Stimulated activated naive B cell treated with anti-CD40 and anti-IgM and Interleukin-4, amounts not matched to agents 10 μg/mL and 1 μg/mL and 100 μg/mL, for 72 hours (primary cell): ENCODE measurements at regions not wholly inside any gene's neighbourhood (a gene's known extent, or its start where the extent isn't known, plus 50 kb on each side); places are given as distances from the start of the nearest gene placed in this dataset.

ENCODE experiments used
- ATAC-seq, 2 donors: fragments of 150-1000 bp; cut with Tn5 transposase; replicated peaks; 2 replicates each; pipeline ENCODE4 v1.10.0; 2021; ENCODE audit warnings: moderate library complexity in 1 of 2
- DNase-seq: peaks from one replicate; pipeline ENCODE4 v3.0.0; 2021
- H3K27ac Mint-ChIP-seq: one replicate; pipeline ENCODE4 v1.8.0; 2022; ENCODE audit warnings: mild to moderate bottlenecking, mixed read lengths
- H3K27me3 Mint-ChIP-seq, 2 donors: one replicate each; pipeline ENCODE4 v1.8.0; 2022; ENCODE audit warnings: mixed read lengths in 2 of 2
- H3K36me3 Mint-ChIP-seq, 2 donors: one replicate each; pipeline ENCODE4 v1.8.0; 2022; ENCODE audit warnings: mixed read lengths in 2 of 2, mild to moderate bottlenecking in 1 of 2
- H3K4me1 Mint-ChIP-seq, 2 donors: one replicate each; pipeline ENCODE4 v1.8.0; 2022; ENCODE audit warnings: mixed read lengths in 2 of 2, mild to moderate bottlenecking in 1 of 2
- H3K4me3 Mint-ChIP-seq, 2 donors: one replicate each; pipeline ENCODE4 v1.8.0; 2022; ENCODE audit warnings: mild to moderate bottlenecking in 2 of 2, mixed read lengths in 2 of 2, moderate library complexity in 1 of 2
- H3K9me3 Mint-ChIP-seq, 2 donors: one replicate each; pipeline ENCODE4 v1.8.0; 2022; ENCODE audit warnings: mixed read lengths in 2 of 2, mild to moderate bottlenecking in 1 of 2

DNA sequence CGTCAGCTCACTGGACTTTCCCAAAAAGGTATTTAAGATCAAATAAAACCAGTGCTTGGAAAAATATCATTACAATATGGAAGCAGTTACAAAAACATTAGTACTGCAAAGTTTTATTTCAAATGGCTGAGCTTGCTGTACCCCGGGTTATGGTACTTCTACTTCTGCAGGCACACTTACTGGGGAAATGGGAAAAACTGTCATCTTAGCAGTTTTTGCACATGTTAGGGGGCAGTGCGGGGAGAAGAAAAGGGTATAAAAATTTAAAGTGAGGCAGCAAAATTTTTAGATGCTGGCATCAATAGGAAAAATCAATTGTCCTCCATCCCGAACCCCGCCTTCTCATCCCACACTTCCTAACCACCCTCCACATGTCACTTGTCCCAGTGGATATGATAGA is 133.4 kb downstream of the ATG4C start:
- no peak for ATAC-seq

DNA sequence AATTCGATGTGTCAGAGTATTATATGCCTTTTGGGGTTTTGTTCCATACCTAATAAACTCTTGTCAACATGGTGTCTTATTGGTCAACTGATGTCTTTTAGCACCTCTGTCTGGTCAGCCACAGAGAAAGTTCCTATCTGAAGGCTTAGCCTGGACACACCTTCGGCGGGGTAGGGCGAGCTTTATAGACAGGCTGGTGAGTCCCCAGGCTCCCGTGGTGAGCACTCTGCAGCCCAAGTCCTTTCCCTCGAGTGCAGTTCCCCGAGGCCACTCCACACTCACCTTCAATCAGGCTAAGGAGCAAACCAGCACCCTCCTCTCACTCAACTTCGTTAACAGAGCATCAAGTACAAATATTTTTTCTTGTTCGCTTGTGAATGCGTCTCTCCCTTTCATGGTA is 133.9 kb downstream of the ATG4C start:
- H3K4me3 Mint-ChIP-seq = no peak overlapping the region
- H3K27ac Mint-ChIP-seq = no peak overlapping the region
- H3K36me3 Mint-ChIP-seq = no peaks in the 10 kb centered on the region
- H3K4me1 Mint-ChIP-seq = no peaks in the 10 kb centered on the region
- H3K27me3 Mint-ChIP-seq = peaks cover 7 to 30% of the 10 kb centered on the region in 2 donors
- no peak for ATAC-seq
- DNase-seq = no peak
- H3K9me3 Mint-ChIP-seq = peaks cover under 1% of the 10 kb centered on the region in 2 donors

More for the DNA sequence above, 133.4 kb downstream of the ATG4C start:
- no peak overlapping the region for H3K27ac Mint-ChIP-seq
- DNase-seq = no peak
- H3K4me3 Mint-ChIP-seq = no peak overlapping the region
- no peaks in the 10 kb centered on the region for H3K36me3 Mint-ChIP-seq
- no peaks in the 10 kb centered on the region for H3K4me1 Mint-ChIP-seq
- peaks cover 6 to 29% of the 10 kb centered on the region in 2 donors for H3K27me3 Mint-ChIP-seq
- H3K9me3 Mint-ChIP-seq = no peaks in the 10 kb centered on the region

DNA sequence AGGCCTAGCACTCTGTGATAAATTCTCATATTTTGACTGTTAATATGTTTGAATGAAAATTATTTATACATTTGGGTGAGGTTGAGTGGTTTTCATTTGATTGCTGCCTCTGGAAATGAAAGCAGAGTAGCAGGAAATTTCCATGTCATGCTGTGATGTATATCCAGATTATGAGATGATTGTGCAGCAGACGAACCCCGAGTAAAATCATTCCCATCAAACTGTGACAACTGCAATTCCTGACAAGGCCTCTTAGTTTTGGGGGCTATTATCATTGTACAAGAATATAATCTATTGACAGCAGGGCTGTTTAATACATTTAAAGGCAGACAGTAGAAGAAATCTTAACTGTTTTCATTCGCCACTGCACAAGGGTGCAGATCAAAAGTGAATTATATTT is 134.8 kb downstream of the ATG4C start:
- Mint-ChIP-seq H3K27me3 (peaks cover 13 to 30% of the 10 kb centered on the region in 2 donors), H3K4me1 (no peaks in the 10 kb centered on the region)
- no peak for ATAC-seq

DNA sequence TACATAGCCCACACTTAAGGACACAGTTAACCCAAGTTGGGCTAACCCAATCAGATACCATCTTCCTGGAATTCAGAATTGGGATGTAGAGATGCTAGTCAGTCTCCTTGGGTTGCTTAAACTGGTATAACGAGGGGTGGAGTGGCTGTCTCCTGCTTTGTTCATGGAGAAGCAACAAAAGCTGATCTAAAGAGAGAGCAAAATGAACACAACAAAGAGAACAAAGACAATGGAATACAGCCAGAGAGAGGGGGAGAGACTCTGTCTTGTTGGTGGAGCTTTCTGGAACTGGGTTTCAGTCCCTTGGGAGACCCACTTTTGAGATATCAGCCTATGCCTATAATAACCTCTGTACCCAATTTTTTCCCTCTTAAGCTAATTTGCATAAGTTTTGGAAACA is 138.1 kb downstream of the ATG4C start:
- H3K27me3 Mint-ChIP-seq = peaks cover 26 to 36% of the 10 kb centered on the region in 2 donors

More for the DNA sequence above, 134.8 kb downstream of the ATG4C start:
- H3K27ac Mint-ChIP-seq = no peak overlapping the region
- no peak overlapping the region for H3K4me3 Mint-ChIP-seq
- H3K9me3 Mint-ChIP-seq = peaks cover 6 to 7% of the 10 kb centered on the region in 2 donors
- no peaks in the 10 kb centered on the region for H3K36me3 Mint-ChIP-seq
- DNase-seq = no peak

DNA sequence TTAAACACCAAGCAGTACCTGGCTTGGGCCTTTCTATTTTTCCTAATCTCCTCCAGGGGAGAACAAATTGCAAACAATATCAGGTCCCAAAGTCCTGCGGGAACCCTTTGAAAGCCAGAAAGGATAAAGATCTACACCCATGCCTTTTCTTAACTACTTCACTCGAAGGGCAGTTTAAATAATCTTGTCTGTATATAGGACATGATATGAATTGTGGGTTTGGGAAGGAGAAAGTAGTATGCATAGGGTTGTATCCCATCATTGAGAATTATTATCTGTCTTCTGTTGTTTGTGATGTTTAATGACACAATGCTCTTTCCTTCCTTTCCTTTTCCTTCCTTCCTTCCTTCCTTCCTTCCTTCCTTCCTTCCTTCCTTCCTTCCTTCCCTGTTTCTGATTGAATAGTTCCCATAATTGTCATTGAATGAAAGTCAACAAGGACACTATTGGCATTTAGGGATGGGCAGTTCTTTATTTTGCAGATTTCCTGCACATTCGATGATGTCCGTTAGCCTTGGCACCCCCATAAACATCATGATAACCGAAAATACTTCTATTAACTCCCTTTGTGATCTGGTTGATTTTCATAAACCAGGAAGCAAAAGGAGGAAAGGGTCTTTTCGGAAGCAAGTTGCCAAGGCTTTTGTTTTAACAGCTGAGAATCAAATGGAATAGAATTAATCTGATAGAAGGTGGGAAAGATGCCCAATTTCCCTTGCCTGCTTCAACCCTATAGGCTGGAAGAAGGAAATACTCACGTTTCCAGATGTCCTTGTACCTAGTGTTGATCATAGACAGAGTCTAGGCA is 141.3 kb downstream of the ATG4C start:
- H3K9me3 Mint-ChIP-seq = peaks cover 6 to 7% of the 10 kb centered on the region in 2 donors
- DNase-seq = no peak
- ATAC-seq = no peak
- no peak overlapping the region for H3K4me3 Mint-ChIP-seq
- no peaks in the 10 kb centered on the region for H3K36me3 Mint-ChIP-seq
- H3K4me1 Mint-ChIP-seq = no peaks in the 10 kb centered on the region
- H3K27me3 Mint-ChIP-seq = peaks cover 29 to 33% of the 10 kb centered on the region in 2 donors
- H3K27ac Mint-ChIP-seq = no peak overlapping the region

More for the DNA sequence above, 138.1 kb downstream of the ATG4C start:
- Mint-ChIP-seq H3K4me3 (no peak overlapping the region), H3K9me3 (peaks cover 6 to 7% of the 10 kb centered on the region in 2 donors), H3K36me3 (no peaks in the 10 kb centered on the region), H3K4me1 (no peaks in the 10 kb centered on the region), H3K27ac (no peak overlapping the region)
- DNase-seq (no peak), ATAC-seq (no peak)

DNA sequence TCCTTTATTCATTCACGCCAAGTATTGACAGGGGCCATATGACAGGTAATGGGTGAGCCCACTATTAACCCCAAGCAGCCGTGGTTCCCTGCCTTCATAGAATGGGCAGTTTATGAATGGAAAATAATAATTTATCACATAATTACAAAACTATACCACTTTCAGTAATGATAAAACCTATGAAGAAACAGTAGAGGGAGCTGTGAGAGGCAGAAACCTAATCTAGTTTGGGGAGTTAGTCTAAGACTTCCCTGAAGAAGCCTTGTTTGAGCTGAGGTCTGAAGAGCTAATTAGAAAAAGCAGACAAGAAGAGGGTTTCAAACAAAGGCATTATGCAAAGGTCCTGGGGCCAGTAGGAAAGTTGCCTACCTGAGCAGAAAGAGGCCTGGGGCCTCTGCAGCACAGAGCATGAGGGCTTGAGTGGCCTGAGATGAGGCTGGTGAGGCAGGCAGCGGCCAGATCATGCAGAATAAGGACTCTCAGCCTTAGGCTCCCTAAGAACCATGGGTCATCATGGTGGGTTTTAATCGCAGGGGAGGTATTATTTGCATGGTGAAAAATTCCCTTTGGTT is 142.8 kb downstream of the ATG4C start:
- ATAC-seq (no peak), DNase-seq (no peak)
- H3K4me1 Mint-ChIP-seq = no peaks in the 10 kb centered on the region
- no peak overlapping the region for H3K27ac Mint-ChIP-seq
- no peaks in the 10 kb centered on the region for H3K36me3 Mint-ChIP-seq
- no peak overlapping the region for H3K4me3 Mint-ChIP-seq
- H3K9me3 Mint-ChIP-seq = peaks cover 6 to 7% of the 10 kb centered on the region in 2 donors
- H3K27me3 Mint-ChIP-seq = peaks cover 30 to 34% of the 10 kb centered on the region in 2 donors

DNA sequence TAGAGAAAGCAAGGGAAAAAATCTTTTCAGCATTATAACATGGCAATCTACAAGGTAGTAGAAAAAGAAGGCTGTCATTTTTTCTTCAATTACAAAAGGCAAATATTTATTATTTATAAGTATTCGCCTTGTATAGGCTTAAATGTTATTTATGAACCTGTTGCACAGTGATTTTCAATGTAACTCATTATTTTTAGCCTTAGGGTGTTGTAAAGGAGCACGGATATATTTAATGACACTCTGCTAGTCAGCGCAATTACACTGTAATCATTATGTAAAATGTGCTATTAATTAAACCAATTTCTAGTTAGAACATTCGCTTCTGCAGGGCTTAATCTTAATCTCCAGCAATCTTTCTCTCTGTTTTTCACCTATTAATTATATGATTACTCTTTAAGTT is 145.0 kb downstream of the ATG4C start:
- no peaks in the 10 kb centered on the region for H3K9me3 Mint-ChIP-seq
- H3K27me3 Mint-ChIP-seq = peaks cover 26 to 31% of the 10 kb centered on the region in 2 donors
- H3K27ac Mint-ChIP-seq = no peak overlapping the region
- no peak overlapping the region for H3K4me3 Mint-ChIP-seq
- ATAC-seq (no peak), DNase-seq (no peak)
- no peaks in the 10 kb centered on the region for H3K4me1 Mint-ChIP-seq
- no peaks in the 10 kb centered on the region for H3K36me3 Mint-ChIP-seq

DNA sequence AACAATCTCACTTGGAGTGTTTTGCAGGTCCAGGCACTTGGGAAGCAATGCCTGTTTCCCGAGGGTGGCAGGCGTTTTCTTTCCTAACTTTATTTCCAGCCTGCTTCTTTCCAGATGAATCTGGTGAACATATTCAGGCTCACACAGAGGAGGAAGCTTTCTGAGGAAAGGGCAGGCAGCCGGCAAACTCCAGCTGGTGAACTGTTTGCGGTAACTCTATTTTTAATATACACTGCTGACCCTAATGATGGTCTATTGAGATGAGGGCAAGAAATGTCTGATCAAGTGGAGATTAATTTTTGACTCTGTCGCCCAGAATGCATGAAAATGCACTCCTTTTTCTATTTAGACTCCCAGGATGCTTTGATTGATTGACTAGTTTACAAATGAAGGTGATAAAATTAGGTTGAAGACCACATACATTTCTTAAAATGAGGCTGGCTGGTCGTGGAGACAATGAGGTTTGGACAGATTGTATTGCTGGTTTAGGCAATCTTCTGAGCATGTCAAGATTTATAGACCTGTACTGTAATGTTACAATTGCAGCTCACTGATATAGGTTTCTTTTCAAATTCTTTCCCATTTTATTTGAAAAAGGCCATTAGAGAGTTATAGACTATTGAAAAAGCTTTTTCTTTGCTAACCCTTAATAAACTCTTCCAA is 153.8 kb downstream of the ATG4C start:
- Mint-ChIP-seq H3K4me3 (no peak overlapping the region), H3K27ac (no peak overlapping the region), H3K4me1 (no peaks in the 10 kb centered on the region), H3K36me3 (no peaks in the 10 kb centered on the region), H3K9me3 (no peaks in the 10 kb centered on the region), H3K27me3 (peaks cover 1 to 26% of the 10 kb centered on the region in 2 donors)
- ATAC-seq = no peak
- DNase-seq = no peak

DNA sequence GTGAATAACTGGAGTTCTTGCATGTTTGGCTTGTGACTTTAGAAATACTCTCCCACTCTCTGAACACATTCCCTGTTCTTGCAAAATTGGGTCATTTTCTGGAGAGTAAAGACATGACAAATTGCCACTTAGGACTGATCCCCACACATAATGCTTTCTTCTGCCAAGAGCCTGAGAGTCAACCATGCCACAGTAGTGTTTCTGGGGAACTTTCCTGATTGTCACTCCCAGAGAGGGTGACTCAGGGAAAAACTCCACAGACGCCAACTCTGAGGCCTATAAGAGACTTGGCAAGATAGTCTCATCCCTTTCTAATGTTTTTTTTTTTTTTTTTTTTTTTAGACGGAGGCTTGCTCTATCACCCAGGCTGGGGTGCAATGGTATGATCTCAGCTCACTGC is 157.8 kb downstream of the ATG4C start:
- H3K4me1 Mint-ChIP-seq = no peaks in the 10 kb centered on the region
- ATAC-seq (no peak), DNase-seq (no peak)
- H3K4me3 Mint-ChIP-seq = no peak overlapping the region
- H3K27ac Mint-ChIP-seq = no peak overlapping the region
- peaks cover 13 to 25% of the 10 kb centered on the region in 2 donors for H3K27me3 Mint-ChIP-seq
- H3K36me3 Mint-ChIP-seq = no peaks in the 10 kb centered on the region
- H3K9me3 Mint-ChIP-seq = no peaks in the 10 kb centered on the region

DNA sequence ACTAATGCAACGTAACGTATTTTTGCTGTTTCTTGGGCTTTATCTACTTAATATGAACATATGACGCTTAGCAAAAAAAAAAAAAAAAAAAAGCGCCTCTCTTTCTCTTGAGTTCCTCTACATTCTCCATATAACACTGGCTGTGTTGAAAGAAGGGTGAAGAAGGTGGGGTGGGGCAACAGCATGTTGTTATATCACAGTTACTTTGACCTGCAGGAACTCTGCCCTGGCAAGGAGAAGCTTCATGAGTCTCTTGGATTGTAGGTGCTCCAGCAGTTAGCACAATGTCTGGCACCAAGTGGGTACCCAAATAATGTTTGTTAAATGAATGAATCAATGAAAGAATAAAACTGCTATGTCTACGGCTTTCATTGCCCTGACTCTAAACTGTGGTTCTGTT is 162.6 kb downstream of the ATG4C start:
- ATAC-seq = no peak

DNA sequence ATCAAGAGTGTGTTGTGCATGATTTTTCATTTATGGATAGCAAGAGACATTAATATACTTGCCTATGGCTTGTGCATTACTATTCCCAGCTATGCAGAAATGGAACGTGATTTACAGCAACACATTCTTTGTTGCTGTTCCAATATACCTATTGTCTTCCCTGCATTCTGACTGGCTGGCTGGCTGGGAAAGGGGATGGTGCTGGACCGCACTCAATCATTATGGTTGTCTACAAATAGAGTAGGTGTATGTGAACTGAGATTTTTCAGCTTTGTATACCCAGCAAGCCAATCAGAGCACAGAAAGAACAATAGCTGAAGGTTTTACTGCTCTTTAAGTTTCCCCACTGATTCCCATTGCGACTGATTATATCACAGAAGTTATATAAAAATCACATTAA is 167.5 kb downstream of the ATG4C start:
- Mint-ChIP-seq H3K27ac (no peak overlapping the region), H3K9me3 (no peaks in the 10 kb centered on the region), H3K4me1 (no peaks in the 10 kb centered on the region), H3K27me3 (peaks cover 12 to 30% of the 10 kb centered on the region in 2 donors), H3K36me3 (no peaks in the 10 kb centered on the region), H3K4me3 (no peak overlapping the region)
- DNase-seq = no peak
- no peak for ATAC-seq

More for the DNA sequence above, 162.6 kb downstream of the ATG4C start:
- peaks cover 19 to 32% of the 10 kb centered on the region in 2 donors for H3K27me3 Mint-ChIP-seq
- DNase-seq = no peak
- no peak overlapping the region for H3K4me3 Mint-ChIP-seq
- no peak overlapping the region for H3K27ac Mint-ChIP-seq
- no peaks in the 10 kb centered on the region for H3K4me1 Mint-ChIP-seq
- H3K36me3 Mint-ChIP-seq = no peaks in the 10 kb centered on the region
- no peaks in the 10 kb centered on the region for H3K9me3 Mint-ChIP-seq

DNA sequence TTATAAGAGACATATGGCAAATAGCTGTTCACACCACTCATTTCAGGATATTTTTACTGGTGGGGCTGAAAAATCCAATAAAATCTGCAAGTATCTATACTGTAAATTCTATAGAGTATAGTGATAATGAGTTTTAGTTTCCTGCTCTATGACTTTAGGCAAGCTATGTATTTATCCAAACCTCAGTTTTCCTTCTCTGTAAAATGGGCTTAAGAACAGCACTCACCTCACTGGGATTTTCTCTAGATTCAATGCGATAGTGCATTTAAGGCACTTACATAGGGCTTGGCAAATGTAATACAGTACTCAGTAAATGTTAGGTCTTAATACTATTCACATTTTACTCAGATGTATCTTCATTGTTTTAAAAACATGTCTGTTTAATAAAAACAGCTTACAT is 168.7 kb downstream of the ATG4C start:
- Mint-ChIP-seq H3K4me3 (no peak overlapping the region), H3K27ac (no peak overlapping the region), H3K9me3 (no peaks in the 10 kb centered on the region), H3K36me3 (no peaks in the 10 kb centered on the region), H3K4me1 (no peaks in the 10 kb centered on the region), H3K27me3 (peaks cover 16 to 30% of the 10 kb centered on the region in 2 donors)
- ATAC-seq = no peak
- no peak for DNase-seq

DNA sequence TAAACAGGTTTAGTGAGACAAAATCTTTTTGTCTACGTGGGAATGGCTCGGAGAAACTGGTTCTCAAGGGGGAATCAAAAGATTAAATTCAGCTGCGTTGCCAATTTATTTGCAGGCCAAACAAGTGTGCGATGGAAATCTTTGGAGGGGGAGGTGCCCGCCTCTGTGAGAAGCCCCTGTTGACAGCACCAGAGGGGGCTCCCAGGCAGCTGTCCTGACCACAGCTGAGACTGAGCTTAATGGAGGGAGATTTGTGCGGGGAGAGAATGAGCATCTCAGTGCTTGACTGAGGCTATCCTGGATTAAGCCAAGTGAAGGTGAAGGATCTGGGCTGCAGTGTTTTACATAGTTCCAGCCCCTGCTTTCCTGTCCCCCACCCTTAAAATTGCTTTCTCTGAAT is 169.7 kb downstream of the ATG4C start:
- Mint-ChIP-seq H3K9me3 (no peaks in the 10 kb centered on the region), H3K36me3 (no peaks in the 10 kb centered on the region), H3K4me3 (no peak overlapping the region), H3K27me3 (peaks cover 16 to 30% of the 10 kb centered on the region in 2 donors), H3K27ac (no peak overlapping the region), H3K4me1 (no peaks in the 10 kb centered on the region)
- DNase-seq (no peak), ATAC-seq (no peak)

DNA sequence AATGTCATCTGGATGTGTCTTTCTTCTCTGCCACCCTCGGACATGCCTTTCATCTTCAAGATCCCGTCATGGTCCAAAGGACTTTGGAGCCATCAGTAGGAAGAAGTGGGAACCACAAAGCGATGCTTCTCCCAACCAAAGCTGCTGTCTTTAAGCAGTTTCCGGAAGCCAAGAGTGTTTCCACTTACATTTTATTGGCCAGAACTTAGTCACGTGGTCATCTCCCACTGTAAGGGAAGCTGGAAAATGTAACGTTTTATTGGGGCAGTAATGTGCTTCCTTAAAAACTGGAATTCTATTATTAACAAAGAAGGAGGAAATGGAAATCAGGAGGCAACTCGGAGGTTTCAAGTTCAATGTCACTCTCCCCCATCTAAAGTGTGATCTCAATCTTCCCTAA is 170.8 kb downstream of the ATG4C start:
- Mint-ChIP-seq H3K4me1 (no peaks in the 10 kb centered on the region), H3K27ac (no peak overlapping the region), H3K36me3 (no peaks in the 10 kb centered on the region), H3K4me3 (no peak overlapping the region), H3K27me3 (peaks cover 13 to 24% of the 10 kb centered on the region in 2 donors), H3K9me3 (no peaks in the 10 kb centered on the region)
- DNase-seq (no peak), ATAC-seq (no peak)

DNA sequence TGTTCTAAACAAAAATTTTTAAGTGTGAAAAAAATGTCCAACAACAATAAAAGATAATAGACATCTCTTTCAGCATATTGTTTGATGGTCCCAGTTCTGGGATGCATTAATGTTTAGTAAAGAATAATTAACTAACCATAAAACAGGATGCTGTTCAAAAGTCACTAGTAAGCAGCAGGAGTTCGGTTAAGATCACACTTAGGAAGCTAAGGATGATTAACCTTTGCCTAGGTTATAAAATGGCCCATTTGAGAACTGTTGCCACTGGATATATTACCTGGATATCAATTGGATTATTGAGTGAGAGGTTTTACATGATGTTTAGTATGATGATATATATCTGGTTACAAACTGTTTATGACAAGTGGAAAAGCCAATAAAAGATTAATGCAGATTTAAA is 171.7 kb downstream of the ATG4C start:
- Mint-ChIP-seq H3K9me3 (no peaks in the 10 kb centered on the region), H3K27ac (no peak overlapping the region), H3K27me3 (peaks cover 13 to 20% of the 10 kb centered on the region in 2 donors), H3K36me3 (no peaks in the 10 kb centered on the region), H3K4me1 (no peaks in the 10 kb centered on the region), H3K4me3 (no peak overlapping the region)
- ATAC-seq = no peak
- DNase-seq = no peak
